Hematopoietic multipotent progenitor cell treated with erythropoietin and hydrocortisone succinate and interleukin-3 and kit ligand, for 15 days (in vitro differentiated cells): ENCODE measurements at regions not wholly inside any gene's neighbourhood (a gene's known extent, or its start where the extent isn't known, plus 50 kb on each side); places are given as distances from the start of the nearest gene placed in this dataset.
"Not testable (repeated sequence)": the region's sequence is repeated elsewhere in the genome, so short reads cannot be mapped to it uniquely, and the experiment has no call there.

Experiments
- DNase-seq: peaks from one replicate; pipeline ENCODE4 v3.0.0-alpha.2; 2015; ENCODE audit warnings: low spot score

DNA sequence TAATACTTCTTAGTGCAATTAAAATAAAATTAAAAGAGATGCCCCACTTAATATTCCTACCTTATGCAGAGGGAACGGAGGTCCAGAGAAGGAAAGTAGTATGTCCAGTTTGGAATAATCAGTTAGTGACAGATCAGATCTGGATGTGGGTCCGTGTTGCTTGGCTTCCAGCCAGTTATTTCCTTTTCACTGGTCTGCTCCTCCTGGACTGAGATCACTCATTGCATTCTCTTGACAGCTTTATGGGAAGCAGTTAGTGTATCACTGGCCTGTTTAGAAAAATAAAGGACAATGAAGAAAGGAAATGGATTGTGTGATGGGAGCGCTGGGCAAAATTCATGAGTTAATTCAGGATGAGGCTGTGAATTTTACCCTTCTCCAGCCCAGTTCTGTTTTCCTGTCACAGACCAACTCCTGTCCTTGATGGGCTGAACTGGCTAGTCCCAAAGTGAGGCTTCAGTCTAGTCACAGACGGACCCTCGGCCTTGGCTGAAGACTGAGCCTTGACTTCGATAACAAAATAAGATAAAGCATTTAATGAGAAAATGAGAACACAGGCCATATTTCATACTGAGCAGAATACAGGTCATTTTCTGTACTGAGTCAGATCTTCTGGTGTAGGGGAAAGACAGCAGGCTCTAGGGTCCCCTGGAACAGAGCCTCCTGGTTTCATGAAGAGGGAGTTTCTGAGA, 85.2 kb upstream of the TRABD2B start:
- DNase-seq = no peak

DNA sequence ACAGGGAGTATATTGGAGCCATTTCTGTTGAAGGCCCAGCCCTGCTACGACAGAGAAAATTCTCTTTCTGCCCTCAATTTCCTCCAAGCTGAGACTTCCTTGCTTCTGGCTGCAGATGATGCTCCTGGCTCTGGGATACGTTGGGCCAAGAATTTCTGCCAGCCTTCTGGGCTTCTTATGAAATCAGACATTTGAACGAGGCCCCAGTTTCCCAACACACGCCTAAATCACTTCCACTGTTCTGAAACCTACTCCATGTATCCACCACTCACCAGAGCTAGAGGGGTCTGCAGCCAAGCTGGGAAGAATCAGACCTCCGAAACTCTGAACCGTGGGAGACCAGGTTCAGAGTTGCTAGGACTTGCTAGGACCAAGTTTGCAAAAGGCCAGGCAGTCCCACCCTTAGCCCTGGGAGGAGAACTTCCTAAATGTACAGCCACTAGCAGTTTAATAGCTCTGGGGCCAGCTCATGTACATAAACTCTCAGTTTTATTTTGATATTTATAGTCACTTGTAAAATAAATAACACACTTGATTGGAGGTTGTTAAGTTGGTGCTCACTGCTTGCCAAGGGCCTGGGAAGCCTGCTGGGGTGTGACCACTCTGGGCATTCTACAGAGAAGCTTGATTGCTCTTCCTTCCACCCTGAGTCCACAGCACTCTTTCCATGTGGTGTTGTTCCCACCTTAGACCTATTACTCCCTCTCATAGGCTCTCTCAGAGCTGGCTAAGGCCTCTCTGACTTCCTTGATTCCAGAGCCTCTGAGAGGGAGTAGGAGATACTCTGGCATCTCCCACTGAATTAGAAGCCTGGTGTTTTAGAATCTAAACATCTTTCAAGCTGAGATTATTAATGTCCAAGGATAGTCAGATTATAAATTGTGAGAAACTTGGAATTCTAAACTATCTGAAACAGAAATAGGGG, 83.4 kb upstream of the TRABD2B start:
- DNase-seq = no peak

DNA sequence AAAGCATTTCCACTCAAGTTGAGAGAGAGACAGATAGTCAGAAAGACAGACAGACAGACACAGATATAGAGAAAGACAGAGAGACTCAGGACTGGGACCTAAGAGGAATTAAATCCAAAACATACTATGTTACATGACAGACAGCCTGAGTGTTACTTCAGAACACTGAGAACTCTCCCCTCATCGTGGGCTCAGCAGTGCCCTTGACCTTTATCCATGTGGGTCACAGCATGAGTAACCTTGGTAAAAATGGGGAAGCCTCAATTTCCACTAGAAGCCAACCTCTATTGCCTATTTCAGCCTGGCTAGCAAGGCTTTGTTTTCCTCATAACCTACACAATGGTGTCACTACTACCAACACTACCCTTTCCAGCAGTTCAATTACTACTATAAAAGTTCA, 81.9 kb upstream of the TRABD2B start:
- DNase-seq = no peak

- no peak for DNase-seq
These were observed 80.6 kb upstream of the TRABD2B start for GRCh38 chr1:48077795-48078222.

DNA sequence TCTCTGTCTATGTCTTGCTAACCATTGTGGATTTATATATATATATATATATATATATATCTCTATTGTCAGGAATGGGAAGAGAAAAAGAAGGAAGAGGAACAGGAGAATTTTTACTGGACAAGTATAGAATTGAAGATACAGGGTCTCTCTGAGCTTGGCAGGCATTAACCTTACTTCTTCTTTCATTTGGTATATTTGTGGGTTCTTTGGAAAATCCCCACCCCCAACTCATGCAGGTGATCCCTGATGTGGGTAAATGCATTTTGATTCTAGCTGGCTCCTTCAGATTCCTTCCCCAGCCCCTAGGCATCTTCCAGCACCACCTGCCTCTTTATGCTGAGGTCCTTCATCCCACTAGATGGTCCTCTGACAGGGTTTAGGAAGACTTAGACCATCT, 78.8 kb upstream of the TRABD2B start:
- no peak for DNase-seq

DNA sequence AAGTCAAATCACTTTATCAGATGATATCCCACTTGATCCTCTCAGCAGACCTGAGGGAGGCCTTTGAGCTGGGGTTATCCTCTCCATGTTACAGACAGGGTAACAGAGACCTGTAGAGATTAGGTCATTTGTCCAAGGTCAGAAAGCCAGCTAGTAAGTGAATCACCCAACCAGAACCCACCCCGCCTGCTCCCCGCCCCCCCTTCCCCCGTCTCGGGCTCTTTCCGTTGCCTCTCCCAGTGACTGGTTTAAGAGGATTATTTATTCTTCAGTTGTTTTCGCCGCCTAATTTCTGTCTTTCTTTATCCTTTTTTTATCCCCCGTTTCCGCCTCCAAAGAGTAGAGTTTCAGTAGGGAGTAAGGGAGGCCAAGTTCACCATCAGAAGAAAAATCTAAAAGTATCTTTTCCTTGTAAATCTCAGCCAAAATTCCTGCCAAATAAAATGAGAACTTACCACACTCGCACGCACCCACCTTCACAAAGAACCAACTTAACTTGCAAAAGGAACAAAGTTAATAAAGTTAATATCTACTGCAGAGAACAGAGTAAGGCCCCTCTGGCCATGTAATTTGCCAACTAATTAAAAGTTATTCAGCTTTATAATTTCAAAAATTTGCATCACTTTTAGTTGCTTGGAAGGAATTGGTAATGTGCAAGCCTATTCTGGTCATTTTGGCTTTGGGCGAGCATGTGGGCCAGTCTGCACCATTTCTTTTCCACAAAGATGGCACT, 76.8 kb upstream of the TRABD2B start:
- DNase-seq = no peak

GRCh38 chr1:48071513-48071912, 74.3 kb upstream of the TRABD2B start:
- DNase-seq = no peak

GRCh38 chr1:48070396-48070750, 73.2 kb upstream of the TRABD2B start:
- no peak for DNase-seq

GRCh38 chr1:48069662-48070395, 72.6 kb upstream of the TRABD2B start:
- DNase-seq = no peak

DNA sequence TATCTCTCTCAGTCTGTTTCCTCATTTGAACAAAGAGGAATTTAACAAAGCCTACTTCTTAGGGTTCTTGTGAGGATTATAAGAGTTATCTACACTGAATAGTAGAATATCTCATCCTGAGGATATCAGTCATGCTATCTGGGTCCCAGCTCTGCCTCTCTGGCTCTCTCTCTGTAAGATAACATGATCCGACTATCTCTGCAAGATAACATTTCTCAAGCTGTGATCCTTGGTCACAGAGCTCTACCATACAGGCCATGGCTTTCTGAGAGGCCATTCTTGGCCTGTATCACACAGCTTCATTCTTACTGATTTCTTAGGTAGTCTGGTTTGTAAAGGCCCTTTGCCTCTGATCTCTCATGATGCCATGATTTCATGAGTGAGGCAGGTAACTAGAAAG, 71.0 kb upstream of the TRABD2B start:
- no peak for DNase-seq

DNA sequence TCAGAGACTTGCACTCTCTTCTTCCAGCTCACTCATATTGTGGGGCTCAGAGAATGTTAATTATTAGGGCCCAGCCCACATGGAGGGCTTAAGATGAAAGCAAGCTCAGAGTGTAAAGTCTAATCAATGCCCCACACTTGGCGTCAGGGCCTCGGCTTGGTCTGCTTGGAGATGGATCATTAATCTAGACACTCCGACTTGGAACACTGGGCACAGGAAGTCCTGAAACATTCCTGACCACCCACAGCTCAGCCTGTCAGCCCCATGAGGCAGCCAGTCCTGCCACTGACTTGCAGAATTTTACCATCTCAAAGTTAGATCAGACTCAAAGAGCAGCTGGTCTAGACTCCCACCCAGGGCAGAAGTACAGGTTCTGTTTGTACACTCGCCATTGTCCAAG, 69.8 kb upstream of the TRABD2B start:
- DNase-seq = no peak

DNA sequence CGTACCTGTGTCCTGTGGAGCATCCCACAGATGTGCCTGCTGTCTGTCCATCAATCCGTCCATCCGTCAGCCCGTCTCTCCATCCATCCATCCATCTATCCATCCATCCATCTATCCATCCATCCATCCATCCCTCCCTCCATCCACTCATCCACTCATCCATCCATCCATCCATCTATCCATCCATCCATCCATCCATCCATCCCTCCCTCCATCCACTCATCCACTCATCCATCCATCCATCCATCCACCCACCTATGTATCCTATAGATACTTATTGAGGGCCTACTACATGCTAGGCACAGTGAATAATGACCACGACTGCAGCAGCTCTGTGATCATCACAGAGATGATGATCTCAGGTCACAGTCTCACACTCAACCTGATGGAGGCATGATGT, 67.5 kb upstream of the TRABD2B start:
- not testable (repeated sequence) for DNase-seq

- no peak for DNase-seq
These were observed 65.2 kb upstream of the TRABD2B start for GRCh38 chr1:48062353-48062752.

- no peak for DNase-seq
These were observed 64.3 kb upstream of the TRABD2B start for GRCh38 chr1:48061162-48062136.

- DNase-seq = no peak
These were observed 62.1 kb upstream of the TRABD2B start for GRCh38 chr1:48059289-48059688.

DNA sequence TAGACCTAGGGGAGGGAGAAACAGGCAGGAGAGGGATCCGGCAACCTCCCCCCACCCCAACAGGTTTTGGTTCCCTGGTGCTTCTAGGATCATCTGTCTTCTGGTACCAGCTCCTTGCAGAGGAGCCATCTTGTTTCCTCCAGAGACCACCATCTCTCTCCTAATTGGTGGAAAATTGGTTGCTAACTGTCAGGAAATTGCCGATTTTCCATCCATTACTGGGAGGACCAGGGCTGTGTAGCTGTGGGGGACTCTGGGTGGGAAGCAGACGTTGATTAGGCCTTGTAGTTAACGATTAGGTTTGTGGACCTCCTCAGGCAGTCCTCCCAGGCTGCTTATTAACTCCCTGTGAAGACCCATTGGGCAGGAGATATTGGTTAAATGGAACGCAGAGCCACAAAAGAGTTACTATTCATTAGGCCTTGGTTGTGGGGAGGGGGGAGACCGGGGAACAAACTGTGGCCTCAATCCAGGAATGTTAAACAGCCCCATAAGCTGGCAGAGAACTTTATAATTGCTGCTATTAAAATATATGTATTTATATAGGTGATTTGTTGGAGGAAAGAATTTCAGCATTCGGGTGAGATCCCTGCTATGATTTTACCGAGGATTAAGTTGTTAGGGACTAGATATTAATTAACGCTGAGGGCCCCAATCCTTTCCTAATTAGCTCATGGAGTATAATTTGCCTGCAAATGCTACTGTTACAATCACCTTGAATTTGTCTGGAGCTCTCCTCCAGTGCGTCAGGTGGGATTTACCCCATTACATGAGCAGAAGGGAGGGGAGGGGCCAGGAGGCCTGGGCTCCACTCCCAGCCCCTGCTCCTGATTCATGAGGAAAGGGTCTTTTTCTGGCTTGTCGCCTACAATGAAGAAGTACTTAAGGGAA, 61.2 kb upstream of the TRABD2B start:
- no peak for DNase-seq

- DNase-seq = no peak
These were observed 60.1 kb upstream of the TRABD2B start for GRCh38 chr1:48057249-48057648.

DNA sequence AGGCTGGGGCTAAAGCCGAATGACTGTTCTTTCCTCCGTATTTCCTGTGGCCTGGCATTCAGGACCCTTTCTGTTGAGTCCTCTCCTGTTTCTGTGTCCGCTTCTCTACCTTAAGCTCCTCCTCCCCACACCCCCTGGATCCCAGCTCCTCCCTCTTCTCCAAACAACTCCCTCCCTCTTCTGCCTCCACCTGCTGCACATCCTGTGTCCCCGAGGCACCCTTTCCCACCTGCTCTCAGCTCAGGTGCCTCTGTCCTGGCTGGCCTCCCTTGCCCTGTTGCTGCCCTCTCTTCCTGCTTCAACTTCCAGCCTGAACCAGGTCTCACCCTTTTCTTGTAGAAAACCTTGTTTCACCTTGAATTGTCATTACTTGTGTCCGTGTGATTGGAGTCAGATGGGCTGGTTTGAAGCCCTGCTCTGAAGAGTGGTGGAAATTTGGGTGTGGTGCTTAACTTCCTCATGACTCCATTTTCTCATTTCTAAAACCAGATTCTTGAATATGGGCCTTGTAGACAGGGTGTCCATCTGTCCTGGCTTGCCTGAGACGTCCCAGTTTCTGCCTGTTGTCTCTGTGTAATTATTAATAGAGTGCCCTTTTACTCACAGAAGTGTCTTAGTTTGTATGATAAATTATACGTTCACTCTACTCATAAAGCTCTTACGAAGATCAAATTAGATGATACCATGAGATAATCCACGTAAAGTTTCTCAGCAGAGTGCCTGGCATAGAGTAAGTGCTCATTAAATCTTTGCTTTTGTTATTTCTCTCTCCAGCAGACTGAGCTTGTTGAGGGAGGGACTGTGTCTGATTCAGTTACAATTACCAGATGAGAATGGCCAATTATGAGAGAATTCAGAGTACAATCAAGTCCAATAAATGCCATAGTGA, 58.9 kb upstream of the TRABD2B start:
- no peak for DNase-seq

DNA sequence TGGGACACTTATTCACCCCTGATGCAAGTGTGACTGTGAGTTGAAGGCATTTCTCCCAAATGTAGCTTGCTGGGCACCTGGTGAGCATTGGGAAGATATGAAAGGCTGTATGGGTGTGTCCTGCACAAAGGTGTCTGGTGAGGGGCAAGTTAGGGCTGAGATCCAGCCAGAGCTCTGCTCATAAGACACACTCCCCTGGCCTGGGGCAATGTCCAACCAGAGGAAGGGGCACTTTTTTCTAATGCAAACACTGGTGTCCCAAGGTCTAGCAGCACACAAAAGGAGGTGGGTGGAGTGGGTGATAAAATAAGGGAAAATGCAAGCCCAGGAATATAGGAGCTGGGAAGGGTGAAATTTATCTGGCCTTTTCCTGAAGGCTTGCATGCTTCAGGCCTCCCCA, 57.0 kb upstream of the TRABD2B start:
- DNase-seq = no peak
